ENCODE measurements at regions not wholly inside any gene's neighbourhood (a gene's known extent, or its start where the extent isn't known, plus 50 kb on each side); places are given as distances from the start of the nearest gene placed in this dataset.

DNA sequence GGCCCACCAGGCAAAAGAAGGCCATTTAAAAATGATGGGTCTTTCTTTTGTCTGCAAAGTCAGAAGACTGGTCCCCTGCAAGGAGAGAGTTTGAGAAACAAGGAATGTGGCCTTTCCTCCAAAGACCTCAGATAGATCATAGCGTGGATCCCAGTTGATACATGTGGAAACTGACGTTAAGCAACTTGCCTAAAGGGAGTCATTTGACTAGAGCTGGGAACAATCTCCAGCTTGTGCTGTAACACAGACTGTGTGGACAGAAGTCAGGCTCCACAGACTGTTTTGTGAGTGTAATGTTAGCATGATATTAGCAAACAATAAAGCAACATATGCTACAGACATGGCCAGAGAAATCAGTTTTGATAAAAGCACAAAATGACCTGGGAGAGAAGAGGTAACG, 140.4 kb upstream of the CITED2 start:
- DNase-seq (ENCODE audit: low read depth), result no peak
- no peak overlapping the region for H3K27ac Mint-ChIP-seq (ENCODE audit: unreplicated experiment)
- H3K27me3 ChIP-seq (ENCODE audit: insufficient read depth, low read length), result no peaks in the 10 kb centered on the region
- H3K4me2 ChIP-seq (ENCODE audit: low read length), result no peak overlapping the region
- H3K4me3 ChIP-seq (ENCODE audit: insufficient read depth, low read depth, low read length), result no peak overlapping the region
- H3K36me3 ChIP-seq (ENCODE audit: insufficient read depth, low read length), result no peaks in the 10 kb centered on the region
- no peak overlapping the region for H3K27ac ChIP-seq (ENCODE audit: low read depth, low read length)
- H4K20me1 ChIP-seq (ENCODE audit: insufficient read depth, low read length), result no peaks in the 10 kb centered on the region
- H3K4me1 Mint-ChIP-seq (ENCODE audit: low read depth, unreplicated experiment), result peaks cover 16% of the 10 kb centered on the region
- no peaks in the 10 kb centered on the region for H3K27me3 Mint-ChIP-seq (ENCODE audit: low read depth, unreplicated experiment)
- H3K9me3 ChIP-seq (ENCODE audit: insufficient read depth, low read depth, low read length), result no peaks in the 10 kb centered on the region
- TF ChIP-seq EZH2 (IDR thresholded peaks at IDR 0.05; ENCODE audit: insufficient read depth, low read length), result no peak
- TF ChIP-seq, protein P1, sequence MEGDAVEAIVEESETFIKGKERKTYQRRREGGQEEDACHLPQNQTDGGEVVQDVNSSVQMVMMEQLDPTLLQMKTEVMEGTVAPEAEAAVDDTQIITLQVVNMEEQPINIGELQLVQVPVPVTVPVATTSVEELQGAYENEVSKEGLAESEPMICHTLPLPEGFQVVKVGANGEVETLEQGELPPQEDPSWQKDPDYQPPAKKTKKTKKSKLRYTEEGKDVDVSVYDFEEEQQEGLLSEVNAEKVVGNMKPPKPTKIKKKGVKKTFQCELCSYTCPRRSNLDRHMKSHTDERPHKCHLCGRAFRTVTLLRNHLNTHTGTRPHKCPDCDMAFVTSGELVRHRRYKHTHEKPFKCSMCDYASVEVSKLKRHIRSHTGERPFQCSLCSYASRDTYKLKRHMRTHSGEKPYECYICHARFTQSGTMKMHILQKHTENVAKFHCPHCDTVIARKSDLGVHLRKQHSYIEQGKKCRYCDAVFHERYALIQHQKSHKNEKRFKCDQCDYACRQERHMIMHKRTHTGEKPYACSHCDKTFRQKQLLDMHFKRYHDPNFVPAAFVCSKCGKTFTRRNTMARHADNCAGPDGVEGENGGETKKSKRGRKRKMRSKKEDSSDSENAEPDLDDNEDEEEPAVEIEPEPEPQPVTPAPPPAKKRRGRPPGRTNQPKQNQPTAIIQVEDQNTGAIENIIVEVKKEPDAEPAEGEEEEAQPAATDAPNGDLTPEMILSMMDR (IDR thresholded peaks at IDR 0.05; ENCODE audit: insufficient read depth, low read depth, low read length), result no peak
- H3K79me2 ChIP-seq (ENCODE audit: insufficient read depth, low read length), result no peaks in the 10 kb centered on the region
- H3K4me3 Mint-ChIP-seq (ENCODE audit: unreplicated experiment), result no peak overlapping the region
- H3K36me3 Mint-ChIP-seq (ENCODE audit: low read depth, unreplicated experiment), result no peaks in the 10 kb centered on the region
- no peak overlapping the region for H3K9ac ChIP-seq (ENCODE audit: low read length)
- FAIRE-seq, result no peak
- no peaks in the 10 kb centered on the region for H3K9me3 Mint-ChIP-seq (ENCODE audit: unreplicated experiment)
- H3K4me1 ChIP-seq (ENCODE audit: insufficient read depth, low read length), result peaks cover 3% of the 10 kb centered on the region
- H2AFZ ChIP-seq (ENCODE audit: low read depth, low read length), result no peak overlapping the region

DNA sequence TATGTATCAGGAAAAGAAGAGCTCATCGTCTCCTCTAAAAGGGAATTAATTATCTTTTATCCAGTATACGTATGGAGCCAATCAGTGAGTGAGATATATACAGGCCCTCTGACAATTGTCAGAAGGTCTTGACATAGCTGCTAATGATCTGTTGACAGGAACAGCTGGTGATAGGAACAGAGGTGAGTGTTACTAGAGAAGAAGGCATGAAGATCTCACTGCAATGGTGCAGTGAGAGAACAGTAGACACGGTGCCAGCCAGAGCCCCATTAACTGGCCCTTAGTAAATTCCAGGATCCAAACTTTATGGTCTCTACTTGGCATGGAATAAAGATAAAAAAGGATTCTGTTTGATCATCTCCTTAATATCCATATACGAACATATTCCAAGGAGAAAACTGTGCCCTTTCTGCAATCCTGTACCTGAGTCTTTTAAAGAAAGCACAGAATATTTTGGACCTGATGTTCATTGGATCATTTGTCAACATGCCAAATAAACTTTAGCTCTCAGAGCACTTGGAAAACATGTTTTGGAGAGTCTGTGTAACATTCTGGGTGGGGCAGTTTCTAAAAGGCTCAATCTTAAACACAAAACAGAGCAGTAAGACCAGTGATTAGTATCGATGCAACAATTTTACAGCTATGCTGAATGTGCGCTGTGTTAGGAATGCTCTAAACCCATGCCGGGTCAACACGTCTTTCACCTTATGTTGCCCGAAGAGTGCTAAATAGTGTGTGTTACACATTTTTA, 135.8 kb upstream of the CITED2 start:
- H3K4me3 ChIP-seq (ENCODE audit: insufficient read depth, low read depth, low read length), result no peak overlapping the region
- Mint-ChIP-seq H3K27ac (ENCODE audit: unreplicated experiment) (no peak overlapping the region), H3K36me3 (ENCODE audit: low read depth, unreplicated experiment) (no peaks in the 10 kb centered on the region), H3K9me3 (ENCODE audit: unreplicated experiment) (no peaks in the 10 kb centered on the region), H3K4me3 (ENCODE audit: unreplicated experiment) (no peak overlapping the region), H3K27me3 (ENCODE audit: low read depth, unreplicated experiment) (no peaks in the 10 kb centered on the region), H3K4me1 (ENCODE audit: low read depth, unreplicated experiment) (peaks cover 4% of the 10 kb centered on the region)
- H3K36me3 ChIP-seq (ENCODE audit: insufficient read depth, low read length), result no peaks in the 10 kb centered on the region
- FAIRE-seq (no peak), DNase-seq (ENCODE audit: low read depth) (no peak)
- no peaks in the 10 kb centered on the region for H3K9me3 ChIP-seq (ENCODE audit: insufficient read depth, low read depth, low read length)
- no peaks in the 10 kb centered on the region for H3K79me2 ChIP-seq (ENCODE audit: insufficient read depth, low read length)
- no peaks in the 10 kb centered on the region for H3K27me3 ChIP-seq (ENCODE audit: insufficient read depth, low read length)
- no peak overlapping the region for H3K4me2 ChIP-seq (ENCODE audit: low read length)
- TF ChIP-seq, protein P1 (IDR thresholded peaks at IDR 0.05; ENCODE audit: insufficient read depth, low read depth, low read length), result no peak
- TF ChIP-seq EZH2 (IDR thresholded peaks at IDR 0.05; ENCODE audit: insufficient read depth, low read length), result no peak
- no peaks in the 10 kb centered on the region for H3K4me1 ChIP-seq (ENCODE audit: insufficient read depth, low read length)
- H4K20me1 ChIP-seq (ENCODE audit: insufficient read depth, low read length), result no peaks in the 10 kb centered on the region
- H3K27ac ChIP-seq (ENCODE audit: low read depth, low read length), result no peak overlapping the region
- H2AFZ ChIP-seq (ENCODE audit: low read depth, low read length), result no peak overlapping the region
- H3K9ac ChIP-seq (ENCODE audit: low read length), result no peak overlapping the region

DNA sequence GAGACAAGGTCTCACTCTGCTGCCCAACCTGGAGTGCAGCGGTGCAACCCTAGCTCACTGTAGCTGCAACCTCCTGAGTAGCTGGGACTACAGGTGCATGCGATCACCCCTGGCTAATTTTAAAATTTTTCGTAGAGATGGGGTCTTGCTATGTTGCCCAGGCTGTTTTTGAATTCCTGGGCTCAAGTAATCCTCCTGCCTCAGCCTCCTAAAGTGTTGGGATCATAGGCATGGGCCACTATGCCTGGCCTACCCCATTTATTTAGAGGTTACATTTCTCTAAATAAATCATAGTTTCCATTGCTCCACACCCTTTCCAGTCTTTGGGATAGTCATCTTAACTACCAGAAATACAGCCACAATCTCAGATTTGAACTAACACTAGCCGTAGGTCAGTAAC, 134.7 kb upstream of the CITED2 start:
- no peak overlapping the region for H3K27ac Mint-ChIP-seq (ENCODE audit: unreplicated experiment)
- Histone ChIP-seq H3K27me3 (ENCODE audit: insufficient read depth, low read length) (no peaks in the 10 kb centered on the region), H3K27ac (ENCODE audit: low read depth, low read length) (no peak overlapping the region), H3K9me3 (ENCODE audit: insufficient read depth, low read depth, low read length) (no peaks in the 10 kb centered on the region), H3K4me1 (ENCODE audit: insufficient read depth, low read length) (no peaks in the 10 kb centered on the region), H3K79me2 (ENCODE audit: insufficient read depth, low read length) (no peaks in the 10 kb centered on the region), H3K9ac (ENCODE audit: low read length) (no peak overlapping the region), H3K36me3 (ENCODE audit: insufficient read depth, low read length) (no peaks in the 10 kb centered on the region), H3K4me3 (ENCODE audit: insufficient read depth, low read depth, low read length) (no peak overlapping the region), H3K4me2 (ENCODE audit: low read length) (no peak overlapping the region), H4K20me1 (ENCODE audit: insufficient read depth, low read length) (no peaks in the 10 kb centered on the region), H2AFZ (ENCODE audit: low read depth, low read length) (no peak overlapping the region)
- no peaks in the 10 kb centered on the region for H3K36me3 Mint-ChIP-seq (ENCODE audit: low read depth, unreplicated experiment)
- H3K4me1 Mint-ChIP-seq (ENCODE audit: low read depth, unreplicated experiment), result no peaks in the 10 kb centered on the region
- FAIRE-seq, result no peak
- no peak for DNase-seq (ENCODE audit: low read depth)
- H3K9me3 Mint-ChIP-seq (ENCODE audit: unreplicated experiment), result no peaks in the 10 kb centered on the region
- H3K27me3 Mint-ChIP-seq (ENCODE audit: low read depth, unreplicated experiment), result no peaks in the 10 kb centered on the region
- TF ChIP-seq EZH2 (IDR thresholded peaks at IDR 0.05; ENCODE audit: insufficient read depth, low read length), result no peak
- TF ChIP-seq, protein P1 (IDR thresholded peaks at IDR 0.05; ENCODE audit: insufficient read depth, low read depth, low read length), result no peak
- H3K4me3 Mint-ChIP-seq (ENCODE audit: unreplicated experiment), result no peak overlapping the region
